GM06990 (cell line): ENCODE measurements at regions not wholly inside any gene's neighbourhood (a gene's known extent, or its start where the extent isn't known, plus 50 kb on each side); places are given as distances from the start of the nearest gene placed in this dataset.

Experiments used
- DNase-seq: peaks from one replicate; pipeline ENCODE4 v3.0.0-alpha.2; 2011; ENCODE audit not compliant: insufficient read length; ENCODE audit errors: extremely low read depth
- H3K27me3 ChIP-seq: replicated peaks from 2 replicates; pipeline ENCODE4 v1.6.0; 2011; ENCODE audit warnings: low read length; ENCODE audit not compliant: control insufficient read depth, insufficient read depth
- H3K36me3 ChIP-seq: 2 replicates; pipeline ENCODE4 v1.5.1; 2011; ENCODE audit warnings: low read length; ENCODE audit not compliant: control insufficient read depth, insufficient read depth
- H3K4me3 ChIP-seq: replicated peaks from 2 replicates; pipeline ENCODE4 v1.5.1; 2011; ENCODE audit warnings: low read depth, mild to moderate bottlenecking, control low read depth, low read length
- CTCF ChIP-seq: IDR thresholded peaks from 2 replicates; pipeline ENCODE4 v1.5.1; 2011; ENCODE audit warnings: low read length, control low read depth, mild to moderate bottlenecking, inconsistent platforms; ENCODE audit not compliant: insufficient read depth, poor library complexity, severe bottlenecking

GRCh38 chr6:122102026-122102425 lies 297.4 kb upstream of the HSF2 start:
- Histone ChIP-seq H3K4me3 (no peak overlapping the region), H3K27me3 (no peaks in the 10 kb centered on the region), H3K36me3 (no peaks in the 10 kb centered on the region)
- no peak for TF ChIP-seq CTCF
- no peak for DNase-seq

GRCh38 chr6:122107256-122107852 lies 292.1 kb upstream of the HSF2 start:
- Histone ChIP-seq H3K27me3 (no peaks in the 10 kb centered on the region), H3K36me3 (no peaks in the 10 kb centered on the region), H3K4me3 (no peak overlapping the region)
- DNase-seq: no peak
- TF ChIP-seq CTCF: no peak

- H3K27me3 ChIP-seq: no peaks in the 10 kb centered on the region
- no peak for DNase-seq
- no peaks in the 10 kb centered on the region for H3K36me3 ChIP-seq
- H3K4me3 ChIP-seq: no peak overlapping the region
- TF ChIP-seq CTCF: no peak
These were observed 290.4 kb upstream of the HSF2 start for GRCh38 chr6:122109075-122109474.

GRCh38 chr6:122114717-122115116 lies 284.7 kb upstream of the HSF2 start:
- no peaks in the 10 kb centered on the region for H3K36me3 ChIP-seq
- no peak for TF ChIP-seq CTCF

GRCh38 chr6:122116119-122116834 lies 283.2 kb upstream of the HSF2 start:
- Histone ChIP-seq H3K4me3 (no peak overlapping the region), H3K27me3 (no peaks in the 10 kb centered on the region), H3K36me3 (no peaks in the 10 kb centered on the region)
- no peak for TF ChIP-seq CTCF
- no peak for DNase-seq

More at GRCh38 chr6:122114717-122115116, 284.7 kb upstream of the HSF2 start:
- H3K4me3 ChIP-seq: no peak overlapping the region
- no peak for DNase-seq
- no peaks in the 10 kb centered on the region for H3K27me3 ChIP-seq
